HT-29 (cell line): ENCODE measurements at regions not wholly inside any gene's neighbourhood (a gene's known extent, or its start where the extent isn't known, plus 50 kb on each side); places are given as distances from the start of the nearest gene placed in this dataset.
"Not testable (repeated sequence)": the region's sequence is repeated elsewhere in the genome, so short reads cannot be mapped to it uniquely, and the experiment has no call there.

Experiments used
- DNase-seq: peaks from one replicate; pipeline ENCODE4 v3.0.0-alpha.2; 2015; ENCODE audit warnings: low spot score

DNA sequence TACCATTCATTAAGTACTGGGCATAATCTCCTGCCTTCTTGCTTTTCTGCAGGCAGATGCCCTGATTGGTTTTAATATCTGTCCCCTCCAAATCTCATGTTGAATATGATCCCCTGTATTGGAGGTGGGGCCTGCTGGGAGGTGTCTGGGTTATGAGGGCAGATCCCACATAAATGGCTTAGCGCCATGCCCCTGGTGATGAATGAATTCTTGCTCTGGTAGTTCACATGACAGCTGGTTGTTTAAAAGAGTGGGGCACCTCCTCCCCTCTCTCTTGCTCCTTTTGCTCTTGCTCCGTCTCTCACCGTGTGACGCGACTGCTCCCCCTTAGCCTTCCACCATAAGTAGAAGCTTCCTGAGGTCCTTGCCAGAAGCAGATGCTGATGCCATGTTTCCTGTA lies 564.0 kb upstream of the BRINP1 start:
- no peak for DNase-seq

DNA sequence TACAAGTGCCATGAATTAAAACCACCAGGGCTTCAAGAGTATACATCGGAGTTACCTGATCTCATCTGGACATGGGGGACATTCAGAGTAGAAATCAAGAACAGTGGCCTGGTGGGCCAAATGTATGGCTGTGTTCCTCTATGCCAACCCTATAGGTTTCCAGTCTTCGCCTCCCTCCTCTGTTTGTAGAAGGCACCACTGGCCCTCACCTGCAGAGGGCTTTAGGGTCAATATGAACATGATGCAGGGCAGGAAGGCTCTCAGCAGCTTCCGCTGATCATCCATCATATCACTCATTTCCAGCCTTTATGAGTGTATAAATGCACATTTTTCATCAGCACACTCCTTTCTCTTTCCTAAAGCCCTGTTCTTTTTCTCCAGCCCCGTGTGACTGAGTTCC lies 555.5 kb upstream of the BRINP1 start:
- peak; percentile 15 for DNase-seq

DNA sequence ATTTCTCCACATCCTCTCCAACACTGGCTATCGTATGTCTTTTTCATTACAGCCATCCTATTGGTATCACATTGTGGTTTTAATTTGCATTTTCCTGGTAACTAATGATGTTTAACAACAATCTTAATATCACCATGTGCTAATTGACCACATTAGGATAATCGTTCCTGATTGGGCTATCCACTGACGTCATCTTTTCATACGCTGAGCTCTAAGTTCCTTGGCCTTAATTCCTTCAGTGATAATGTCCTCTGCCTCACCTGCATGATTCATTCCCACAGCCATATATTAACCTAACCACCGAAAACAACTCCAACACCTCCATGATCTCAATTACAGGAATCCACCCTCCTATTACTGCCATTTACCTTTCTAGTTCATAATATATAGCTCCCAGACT lies 547.9 kb upstream of the BRINP1 start:
- no peak for DNase-seq

DNA sequence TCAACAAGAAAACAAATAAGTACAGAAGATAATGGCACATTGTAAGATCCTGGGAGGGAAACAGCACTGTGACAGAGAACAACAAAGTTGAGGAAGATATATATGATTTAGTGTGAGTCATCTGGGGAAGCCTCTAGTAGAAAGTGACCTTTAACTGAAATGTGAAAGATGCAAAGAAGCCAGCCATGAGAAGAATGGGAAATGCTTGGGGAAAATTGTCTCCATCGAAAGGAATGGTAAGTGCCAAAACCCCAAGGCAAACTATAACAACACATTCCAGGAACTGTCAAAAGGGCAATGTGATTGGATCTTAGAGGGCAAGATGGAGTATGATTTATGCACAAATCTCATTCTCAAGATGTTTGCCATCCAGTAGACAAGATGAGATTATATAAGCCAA lies 537.8 kb upstream of the BRINP1 start:
- DNase-seq: no peak

DNA sequence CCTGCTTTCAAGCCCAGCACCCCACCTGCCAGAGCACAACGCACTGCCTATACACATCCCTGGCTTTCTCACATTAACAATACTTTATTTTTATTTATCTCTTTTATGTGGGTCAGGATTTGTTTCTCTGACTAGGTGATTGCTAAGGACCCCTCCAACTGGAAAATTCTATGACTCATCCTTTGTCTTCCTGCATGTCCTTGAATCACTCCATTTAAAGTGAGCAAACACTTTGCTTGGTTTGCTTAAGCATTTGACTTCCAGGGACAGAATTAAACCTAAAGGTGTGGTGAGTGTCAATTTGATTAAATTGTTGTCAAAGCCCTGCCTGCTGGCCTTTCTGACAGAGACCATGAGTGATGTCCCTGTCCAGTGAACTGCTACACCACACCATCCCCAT lies 536.5 kb upstream of the BRINP1 start:
- no peak for DNase-seq

DNA sequence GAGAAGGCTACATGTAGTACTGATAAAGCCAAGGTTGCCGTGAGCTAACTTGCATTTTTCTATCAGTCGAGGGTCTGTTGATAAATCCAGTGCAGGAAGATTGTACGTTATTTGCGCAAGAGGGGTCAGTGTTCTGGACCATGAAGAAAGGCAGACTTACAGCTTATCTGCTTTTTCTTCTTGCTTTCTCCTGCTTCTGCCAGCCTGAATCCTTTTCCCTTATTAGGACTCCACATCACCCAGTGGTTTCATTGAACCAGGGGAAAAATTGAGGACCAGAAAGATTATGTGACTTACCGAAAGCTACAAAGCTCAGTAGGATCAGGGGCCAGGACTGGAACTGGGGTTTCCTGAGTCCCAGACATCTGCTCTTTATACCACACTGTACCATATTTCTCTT lies 534.6 kb upstream of the BRINP1 start:
- no peak for DNase-seq

DNA sequence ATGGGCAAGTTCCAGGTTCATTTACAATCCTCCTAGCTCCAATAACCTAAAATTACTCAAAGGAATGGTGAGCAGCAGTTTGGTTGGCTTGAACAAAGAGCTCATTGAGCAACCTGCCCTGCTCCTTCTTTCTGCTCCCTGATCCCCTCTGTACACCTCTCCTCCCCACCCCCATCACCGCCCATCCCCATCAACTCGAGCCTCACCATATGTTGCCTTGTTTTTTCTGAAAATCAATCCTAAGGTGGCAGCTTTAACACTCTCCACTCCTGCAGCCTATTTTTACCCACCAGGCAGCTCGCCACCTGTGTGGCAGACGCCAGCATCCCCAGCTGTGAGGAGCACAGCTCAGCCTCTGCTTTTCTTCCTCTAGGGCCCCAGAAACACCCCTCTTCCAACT lies 533.4 kb upstream of the BRINP1 start:
- DNase-seq: no peak

DNA sequence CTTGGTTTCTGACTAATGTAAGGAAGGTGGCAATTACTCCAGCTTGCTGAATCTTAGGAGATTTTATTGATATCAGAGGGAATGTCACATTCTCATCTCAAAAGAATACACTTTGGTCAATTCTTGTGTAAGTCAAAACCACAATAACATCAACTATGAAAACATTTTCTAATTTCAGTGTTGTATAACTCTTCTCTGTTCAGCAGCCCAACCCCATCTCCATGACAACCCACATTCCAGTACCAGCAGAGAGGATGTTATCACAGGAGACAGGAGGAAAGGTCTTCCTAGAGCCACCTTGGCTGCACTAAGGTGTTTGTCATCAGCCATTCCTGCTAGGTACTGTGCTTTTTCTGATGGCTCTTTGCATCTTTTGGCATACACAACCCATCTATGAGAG lies 529.1 kb upstream of the BRINP1 start:
- no peak for DNase-seq

DNA sequence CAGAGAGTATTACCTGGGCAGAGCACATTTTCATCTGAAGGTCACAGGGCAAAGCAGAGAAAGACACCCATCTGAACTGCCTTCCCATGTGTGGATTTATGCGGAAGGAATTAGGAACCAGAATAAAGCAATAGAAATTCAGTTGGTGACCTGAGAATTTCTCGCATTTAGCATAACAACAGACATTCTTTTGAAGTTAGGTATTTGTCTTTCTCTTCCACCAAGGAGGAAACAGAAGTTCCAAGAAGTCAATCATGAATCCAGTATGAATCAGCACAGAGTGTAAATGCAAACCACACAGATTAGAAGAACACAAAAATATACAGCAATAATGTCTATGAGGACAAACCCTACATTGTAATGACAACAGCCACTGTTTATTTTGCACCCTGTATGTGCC lies 515.2 kb upstream of the BRINP1 start:
- no peak for DNase-seq

DNA sequence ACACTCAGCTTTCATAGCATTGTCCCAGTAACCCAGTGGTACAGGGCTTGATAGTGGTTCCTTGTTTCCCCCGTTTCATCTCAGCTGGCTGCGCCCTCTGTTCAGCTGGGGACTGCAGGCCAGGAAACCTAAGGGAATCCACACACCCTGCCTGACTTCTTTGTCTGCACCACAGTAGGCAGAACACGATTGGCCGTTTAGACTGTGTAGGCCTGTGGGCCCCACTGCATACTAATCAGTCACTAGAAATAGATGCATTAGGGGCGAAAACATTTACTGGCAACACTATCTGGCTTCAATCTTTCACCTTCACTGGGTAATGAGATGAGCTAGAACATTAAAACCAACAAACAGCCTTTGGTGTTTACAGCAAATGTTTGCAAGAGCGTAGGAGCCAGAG lies 512.7 kb upstream of the BRINP1 start:
- DNase-seq: no peak

DNA sequence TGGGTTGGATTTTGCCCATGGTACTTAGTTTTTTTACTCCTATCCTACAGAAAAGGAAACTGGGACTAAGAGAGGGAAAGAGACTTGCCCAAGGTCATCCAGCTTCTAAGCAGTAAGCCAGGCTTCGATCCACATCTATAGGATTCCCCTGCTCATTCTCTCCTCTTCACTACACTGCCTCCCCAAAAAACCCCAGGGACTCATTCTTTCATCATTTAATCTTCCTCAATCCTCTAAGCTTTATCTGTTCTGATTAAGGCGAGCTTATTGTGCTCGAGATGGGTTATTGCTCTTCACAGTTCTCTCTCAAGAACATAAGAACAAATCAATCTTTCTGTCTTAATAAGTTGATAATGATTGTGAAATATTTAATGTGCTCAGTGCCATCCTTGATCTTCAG lies 511.1 kb upstream of the BRINP1 start:
- DNase-seq: no peak

DNA sequence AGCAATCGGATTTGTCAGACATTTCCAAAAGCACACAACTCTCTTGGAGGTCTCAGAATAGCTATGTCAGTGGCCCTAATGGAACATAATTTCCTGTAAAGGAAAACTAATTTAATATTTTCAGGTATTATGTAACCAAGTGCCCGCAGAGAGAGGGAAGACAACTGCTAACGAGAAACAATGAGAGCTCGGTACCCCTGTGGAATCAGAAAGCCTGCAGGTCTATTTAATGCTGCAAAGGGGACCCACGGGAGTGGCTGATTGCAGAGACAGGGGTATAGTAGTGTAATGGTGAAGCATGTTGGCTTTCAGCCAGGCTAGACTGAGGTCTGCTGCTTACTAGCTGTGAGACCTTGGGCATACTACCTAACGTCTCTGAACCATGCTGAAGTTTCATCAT lies 508.1 kb upstream of the BRINP1 start:
- no peak for DNase-seq

DNA sequence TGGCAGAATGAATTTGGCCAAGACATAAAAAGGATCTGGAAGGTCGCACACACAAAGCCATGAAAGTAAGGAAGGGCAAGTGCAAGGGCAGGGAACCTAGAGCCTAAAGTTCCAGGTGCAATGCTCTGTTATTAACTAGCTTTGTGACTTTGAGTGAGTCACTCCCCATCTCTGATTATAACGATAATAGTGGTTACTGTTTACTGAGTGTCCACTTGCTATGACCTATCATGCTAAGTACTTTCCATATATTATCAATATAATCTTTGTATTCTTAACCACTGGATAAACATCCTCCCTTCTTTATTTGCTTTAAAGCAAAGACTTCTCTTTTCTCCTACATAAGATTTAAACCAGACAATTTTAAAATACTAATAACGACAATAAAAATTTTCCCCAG lies 504.6 kb upstream of the BRINP1 start:
- DNase-seq: no peak

DNA sequence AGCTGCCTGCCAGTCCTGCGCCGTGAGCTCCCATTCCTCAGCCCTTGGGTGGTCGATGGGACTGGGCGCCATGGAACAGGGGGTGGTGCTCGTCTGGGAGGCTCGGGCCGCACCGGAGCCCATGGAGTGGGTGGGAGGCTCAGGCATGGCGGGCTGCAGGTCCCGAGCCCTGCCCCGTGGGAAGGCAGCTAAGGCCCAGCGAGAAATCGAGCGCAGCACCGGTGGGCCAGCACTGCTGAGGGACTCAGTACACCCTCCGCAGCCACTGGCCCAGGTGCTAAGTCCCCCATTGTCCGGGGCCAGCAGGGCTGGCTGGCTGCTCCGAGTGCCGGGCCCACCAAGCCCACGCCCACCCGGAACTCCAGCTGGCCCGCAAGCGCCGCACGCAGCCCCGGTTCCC lies 501.0 kb upstream of the BRINP1 start:
- not testable (repeated sequence) for DNase-seq

DNA sequence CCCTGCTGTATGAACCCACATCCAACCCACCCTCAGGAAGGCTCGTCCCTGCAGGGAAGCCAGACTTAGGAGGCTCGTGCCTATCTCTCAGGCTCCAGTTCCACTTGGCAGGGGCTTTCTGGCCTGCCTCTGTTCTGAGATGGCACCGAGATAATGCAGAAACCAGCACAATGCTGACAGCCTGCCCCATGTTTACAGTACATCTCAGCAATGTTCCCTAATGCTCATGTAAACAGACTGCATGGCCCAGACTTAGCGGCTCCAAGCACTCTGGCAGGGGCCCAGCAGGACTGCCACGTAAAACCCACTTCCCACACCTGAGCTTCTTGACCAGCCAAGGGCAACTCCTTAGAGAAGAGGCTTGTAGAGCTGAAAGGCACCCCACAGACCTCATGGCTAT lies 499.5 kb upstream of the BRINP1 start:
- no peak for DNase-seq

DNA sequence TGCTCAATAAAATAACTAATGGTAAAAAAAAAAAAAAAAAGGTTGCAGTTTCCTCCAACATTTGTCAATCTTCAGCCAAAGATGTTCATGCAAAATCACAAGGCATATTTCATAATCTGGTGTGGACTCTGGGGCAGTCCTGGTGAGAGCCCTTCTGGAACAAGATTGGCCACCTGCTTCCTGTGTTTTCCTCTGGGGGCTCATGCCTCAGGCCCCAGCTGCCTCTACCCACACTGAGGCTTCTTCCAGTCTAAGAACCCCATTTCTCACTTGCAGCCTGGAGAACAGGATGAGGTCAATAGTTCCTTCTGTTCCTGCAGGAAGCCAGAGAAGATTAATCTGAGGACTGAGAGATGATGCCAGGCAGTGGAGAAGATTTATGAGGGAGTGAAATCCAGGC lies 492.6 kb upstream of the BRINP1 start:
- no peak for DNase-seq

DNA sequence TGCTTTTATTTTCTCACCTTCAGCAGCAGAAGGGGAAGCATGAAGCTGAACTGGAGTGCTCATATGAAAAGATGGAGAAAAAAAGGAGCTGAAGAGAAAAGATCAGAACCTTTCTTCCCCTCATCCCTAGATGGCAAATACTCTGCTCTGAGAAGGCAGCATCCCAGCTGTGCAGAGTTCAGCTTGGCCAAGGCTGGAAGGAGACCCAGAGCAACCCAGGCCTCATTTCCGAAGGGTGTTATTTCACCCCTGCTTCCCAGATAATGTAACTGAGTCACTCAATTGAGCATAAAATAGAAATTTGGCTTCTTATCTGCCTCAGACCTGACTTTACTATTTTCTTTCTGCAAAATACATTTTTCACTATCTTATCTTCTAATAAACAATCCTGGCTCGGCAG lies 489.9 kb upstream of the BRINP1 start:
- DNase-seq: no peak

DNA sequence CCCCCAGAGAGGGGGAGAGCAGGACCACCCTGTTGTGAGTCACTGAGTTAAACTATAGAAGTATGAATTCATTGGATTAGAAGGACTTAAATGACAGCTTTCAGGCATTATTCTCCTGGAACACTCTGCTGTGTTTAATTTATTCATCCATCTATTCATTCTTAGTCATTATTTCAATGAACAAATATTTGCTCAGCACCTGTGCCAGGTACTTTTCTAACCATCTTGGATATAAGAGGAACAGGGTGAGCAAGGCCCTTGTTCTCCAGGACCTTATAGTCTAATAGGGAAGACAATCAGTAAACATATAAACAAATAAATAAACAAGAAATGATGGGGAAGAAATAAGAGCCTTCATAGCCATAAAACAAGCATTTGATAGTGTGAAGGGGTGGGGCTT lies 483.9 kb upstream of the BRINP1 start:
- no peak for DNase-seq

DNA sequence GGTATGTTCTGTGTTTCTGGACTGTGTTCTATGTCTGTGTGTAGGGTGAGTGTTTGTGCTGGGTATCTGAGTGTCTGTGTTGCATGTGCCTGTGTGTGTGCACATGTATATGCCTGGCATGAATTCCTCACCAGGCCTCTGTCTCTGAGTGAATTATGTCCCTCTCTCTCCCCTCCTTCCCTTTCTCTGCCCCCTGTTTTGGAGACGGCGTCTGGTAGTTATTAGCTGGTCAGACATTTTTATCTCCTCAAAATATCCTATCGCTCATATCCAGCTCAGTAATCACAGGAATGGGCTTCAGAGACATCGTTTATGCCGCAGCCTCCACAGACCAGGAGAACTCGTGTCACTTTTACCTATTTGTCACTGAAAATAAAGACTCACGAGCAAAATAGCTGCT lies 483.2 kb upstream of the BRINP1 start:
- DNase-seq: no peak

DNA sequence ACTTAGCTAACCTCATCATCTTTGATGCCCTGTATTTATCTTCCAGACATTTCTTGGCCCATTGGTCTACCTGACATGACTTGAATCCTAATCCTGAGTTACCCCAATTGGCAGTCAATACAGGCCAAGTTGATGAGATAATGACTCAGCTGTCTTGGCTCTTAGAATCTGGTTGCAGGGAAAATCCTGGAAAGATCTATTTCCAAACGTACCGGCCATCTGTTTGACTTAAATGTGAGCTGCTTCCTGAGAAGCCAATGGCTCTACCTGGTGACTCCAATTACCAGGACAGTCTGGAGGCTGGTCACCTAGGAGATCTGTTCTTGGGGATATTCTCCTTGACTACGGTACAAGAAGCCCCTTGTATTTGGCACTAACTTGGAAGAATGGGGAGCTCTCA lies 475.2 kb upstream of the BRINP1 start:
- no peak for DNase-seq

DNA sequence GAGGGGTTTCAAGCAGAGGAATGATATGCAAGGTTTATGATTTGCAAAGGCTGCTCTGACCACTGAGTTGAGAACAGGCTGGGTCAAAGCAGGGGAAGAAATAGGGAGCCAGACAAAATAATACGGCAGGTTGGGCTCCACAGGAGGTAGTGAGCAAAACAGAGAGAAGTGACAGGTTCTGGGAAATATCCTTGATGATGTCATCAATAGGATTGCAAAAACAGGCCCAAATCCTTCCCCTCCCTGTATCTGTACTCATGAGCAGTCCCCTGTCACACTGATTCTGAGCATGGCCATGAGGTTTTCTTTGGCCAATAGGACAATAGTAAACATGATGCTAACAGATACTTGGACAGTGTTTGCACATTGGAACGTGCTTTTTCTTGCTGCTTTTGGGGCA lies 471.8 kb upstream of the BRINP1 start:
- no peak for DNase-seq

DNA sequence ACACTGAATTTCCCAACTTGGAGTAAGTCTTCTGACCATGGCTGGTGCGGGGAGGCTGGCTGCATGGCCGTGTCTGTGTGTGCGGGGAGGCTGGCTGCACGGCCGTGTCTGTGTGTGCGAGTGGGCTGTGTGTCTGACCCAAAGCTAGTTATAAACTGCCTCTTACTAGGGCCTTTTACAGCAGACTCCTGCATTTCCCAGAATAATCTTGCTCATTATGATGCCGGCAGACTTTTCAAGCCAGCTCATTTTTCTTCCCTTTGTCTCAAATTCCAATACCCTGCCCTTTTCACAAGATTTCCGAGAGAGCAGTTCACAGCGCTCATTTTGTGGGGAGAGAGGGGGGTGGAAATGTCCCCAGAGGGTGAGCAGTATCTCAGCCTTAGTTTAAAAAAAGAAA lies 470.7 kb upstream of the BRINP1 start:
- no peak for DNase-seq

DNA sequence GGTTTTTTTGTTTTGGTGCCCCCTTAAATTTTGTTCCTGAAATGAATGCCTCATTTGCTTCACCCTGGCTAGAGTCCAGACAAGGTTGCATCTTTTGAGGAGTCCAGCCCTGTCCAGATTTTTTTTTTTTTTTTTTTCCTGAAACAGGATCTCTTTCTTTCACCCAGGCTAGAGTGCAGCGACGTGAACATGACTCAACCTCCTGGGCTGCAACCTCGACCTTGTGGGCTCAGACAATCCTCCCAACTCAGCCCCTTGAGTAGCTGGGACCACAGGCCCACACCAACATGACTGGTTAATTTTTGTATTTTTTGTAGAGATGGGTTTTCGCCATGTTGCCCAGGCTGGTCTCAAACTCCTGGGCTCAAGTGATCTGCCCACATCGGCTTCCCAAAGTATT lies 469.0 kb upstream of the BRINP1 start:
- DNase-seq: no peak

DNA sequence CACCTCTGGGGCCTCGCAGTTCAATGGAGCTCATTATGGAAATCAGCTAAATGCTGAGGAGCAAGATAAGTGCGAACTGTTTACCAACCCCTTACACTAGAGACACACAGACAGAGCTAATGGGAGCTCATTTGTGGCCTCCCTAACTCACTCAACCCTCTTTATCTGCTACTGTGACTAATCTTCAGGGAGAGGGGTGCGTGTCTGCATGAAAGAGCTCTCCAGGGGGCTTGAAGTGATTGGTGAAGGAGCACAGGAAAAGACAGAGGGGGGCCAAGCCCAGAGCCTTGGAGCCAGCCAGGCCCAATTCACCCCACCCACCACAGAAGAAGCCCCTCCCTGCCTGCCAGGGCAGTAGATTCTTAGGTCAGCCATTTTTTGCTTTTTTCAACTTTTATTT lies 466.8 kb upstream of the BRINP1 start:
- DNase-seq: no peak

DNA sequence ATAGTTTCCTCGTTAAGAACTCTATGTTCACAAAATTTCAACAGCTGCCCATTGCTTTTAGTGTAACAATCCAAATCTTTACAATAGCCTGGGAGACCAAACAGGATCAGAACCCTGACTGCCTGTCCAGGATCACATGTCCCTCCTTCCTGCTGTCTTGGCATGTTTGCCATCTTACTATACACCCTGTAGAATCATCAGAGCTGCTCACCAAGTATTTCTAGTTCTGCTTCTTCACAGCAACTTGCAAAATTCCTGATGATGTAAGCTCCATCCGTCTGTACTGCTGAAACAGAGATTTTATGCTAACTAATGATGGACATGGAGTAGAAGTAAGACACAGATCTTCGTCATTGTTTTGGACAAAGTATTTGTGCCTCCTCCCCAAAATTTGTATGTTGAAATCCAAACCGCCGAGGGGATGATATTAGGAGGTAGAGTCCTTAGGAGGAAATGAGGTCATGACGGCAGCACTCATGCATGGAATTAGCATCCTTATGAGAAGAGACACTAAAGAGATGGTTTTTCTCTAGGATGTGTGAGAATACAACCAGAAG lies 464.9 kb upstream of the BRINP1 start:
- no peak for DNase-seq
